Mesenchymal stem cell (in vitro differentiated cells and primary cell): ENCODE measurements at regions not wholly inside any gene's neighbourhood (a gene's known extent, or its start where the extent isn't known, plus 50 kb on each side); places are given as distances from the start of the nearest gene placed in this dataset.

ENCODE experiments used
- DNase-seq: peaks from one replicate; pipeline ENCODE4 v3.0.0-alpha.2; 2013
- H2AFZ ChIP-seq: one replicate; pipeline ENCODE4 v1.6.1; 2013; ENCODE audit warnings: low read depth, mild to moderate bottlenecking, control low read depth, inconsistent platforms, low read length, moderate library complexity
- H2AK5ac ChIP-seq: 2 replicates; pipeline ENCODE4 v1.6.1; 2013; ENCODE audit warnings: low read length, moderate library complexity, mild to moderate bottlenecking, inconsistent platforms; ENCODE audit not compliant: severe bottlenecking
- H2BK120ac ChIP-seq: one replicate; pipeline ENCODE4 v1.6.1; 2013; ENCODE audit warnings: low read depth, mild to moderate bottlenecking, inconsistent platforms, low read length, moderate library complexity
- H2BK12ac ChIP-seq, 2 experiments: one replicate each; pipeline ENCODE4 v1.6.1; 2013; ENCODE audit warnings: inconsistent platforms in 2 of 2, low read length in 2 of 2, mild to moderate bottlenecking in 2 of 2, moderate library complexity in 2 of 2, control low read depth in 1 of 2
- H2BK15ac ChIP-seq: one replicate; pipeline ENCODE4 v1.6.1; 2013; ENCODE audit warnings: mild to moderate bottlenecking, low read depth, inconsistent platforms; ENCODE audit not compliant: poor library complexity, severe bottlenecking
- H2BK5ac ChIP-seq: 2 replicates; pipeline ENCODE4 v1.6.1; 2013; ENCODE audit warnings: low read depth, mild to moderate bottlenecking, low read length, control low read depth, inconsistent platforms; ENCODE audit not compliant: poor library complexity, severe bottlenecking
- H3K14ac ChIP-seq, 2 experiments: one replicate each; pipeline ENCODE4 v1.6.1; 2013; ENCODE audit warnings: inconsistent platforms in 2 of 2, low read length in 2 of 2, control low read depth in 1 of 2, mild to moderate bottlenecking in 1 of 2, moderate library complexity in 1 of 2
- H3K18ac ChIP-seq, 2 experiments: one replicate each; pipeline ENCODE4 v1.6.1; 2013; ENCODE audit warnings: inconsistent platforms in 2 of 2, low read length in 2 of 2, control low read depth in 1 of 2, low read depth in 1 of 2, mild to moderate bottlenecking in 1 of 2
- H3K23ac ChIP-seq, 2 experiments: one replicate each; pipeline ENCODE4 v1.6.1; 2013; ENCODE audit warnings: inconsistent platforms in 2 of 2, low read length in 2 of 2, mild to moderate bottlenecking in 2 of 2, moderate library complexity in 2 of 2, control low read depth in 1 of 2
- H3K27ac ChIP-seq: 2 replicates; pipeline ENCODE4 v1.5.1; 2013; ENCODE audit warnings: mild to moderate bottlenecking, moderate library complexity, low read length, control low read depth, inconsistent platforms; ENCODE audit not compliant: poor library complexity, severe bottlenecking
- H3K27me3 ChIP-seq, 2 experiments: 2 replicates each; pipeline versions ENCODE4 v1.6.1 to v1.7.0; 2013; ENCODE audit warnings: low read length in 2 of 2, mild to moderate bottlenecking in 2 of 2, moderate library complexity in 2 of 2, control low read depth in 1 of 2, inconsistent platforms in 1 of 2; ENCODE audit not compliant: control insufficient read depth in 1 of 2, insufficient read depth in 1 of 2
- H3K36me3 ChIP-seq, 2 experiments: 2 replicates each; pipeline versions ENCODE4 v1.6.1 to v1.7.0; 2013; ENCODE audit warnings: low read length in 2 of 2, control low read depth in 1 of 2, inconsistent platforms in 1 of 2, low read depth in 1 of 2, mild to moderate bottlenecking in 1 of 2; ENCODE audit not compliant: insufficient read depth in 2 of 2, control insufficient read depth in 1 of 2
- H3K4ac ChIP-seq, 2 experiments: one replicate each; pipeline ENCODE4 v1.6.1; 2013; ENCODE audit warnings: inconsistent platforms in 2 of 2, low read length in 2 of 2, mild to moderate bottlenecking in 2 of 2, moderate library complexity in 2 of 2, control low read depth in 1 of 2, low read depth in 1 of 2
- H3K4me1 ChIP-seq: 2 replicates; pipeline ENCODE4 v1.6.1; 2013; ENCODE audit warnings: low read depth, low read length, control low read depth; ENCODE audit not compliant: control insufficient read depth, insufficient read depth
- H3K4me2 ChIP-seq: 2 replicates; pipeline ENCODE4 v1.6.1; 2013; ENCODE audit warnings: low read length, mild to moderate bottlenecking, inconsistent platforms; ENCODE audit not compliant: poor library complexity, severe bottlenecking
- H3K4me3 ChIP-seq, 2 experiments: 2 replicates each; pipeline versions ENCODE4 v1.5.1 to v1.7.0; 2013; ENCODE audit warnings: low read length in 2 of 2, mild to moderate bottlenecking in 2 of 2, control low read depth in 1 of 2, low read depth in 1 of 2; ENCODE audit not compliant: insufficient read depth in 1 of 2
- H3K79me1 ChIP-seq: replicated peaks from 2 replicates; pipeline ENCODE4 v1.6.1; 2013; ENCODE audit warnings: mild to moderate bottlenecking, control low read depth, low read length, inconsistent platforms; ENCODE audit not compliant: poor library complexity, severe bottlenecking
- H3K9ac ChIP-seq: 2 replicates; pipeline ENCODE4 v1.7.0; 2013; ENCODE audit warnings: mild to moderate bottlenecking, low read length, moderate library complexity
- H3K9me3 ChIP-seq: 2 replicates; pipeline ENCODE4 v1.7.0; 2013; ENCODE audit warnings: mild to moderate bottlenecking, low read length; ENCODE audit not compliant: control insufficient read depth
- H4K8ac ChIP-seq: one replicate; pipeline ENCODE4 v1.6.1; 2013; ENCODE audit warnings: inconsistent platforms, mild to moderate bottlenecking, low read length, moderate library complexity
- H4K91ac ChIP-seq: one replicate; pipeline ENCODE4 v1.6.1; 2013; ENCODE audit warnings: mild to moderate bottlenecking, low read length, inconsistent platforms
- WGBS: methylation state at CpG from one replicate; pipeline ENCODE4 v1.1.7; 2013; ENCODE audit warnings: mixed read lengths; 5-methylcytosine and 5-hydroxymethylcytosine counted together

- no peak overlapping the region for H2AFZ ChIP-seq
- no peak overlapping the region for H3K27ac ChIP-seq
- no peak overlapping the region for H2BK5ac ChIP-seq
- H2AK5ac ChIP-seq: no peak overlapping the region
- H3K27me3 ChIP-seq: peaks cover 52 to 84% of the 10 kb centered on the region in 2 experiments
- H2BK12ac ChIP-seq: no peak overlapping the region
- no peak overlapping the region for H3K4me2 ChIP-seq
- peaks cover 4% of the 10 kb centered on the region for H3K9me3 ChIP-seq
- H3K14ac ChIP-seq: no peak overlapping the region
- H3K18ac ChIP-seq: no peak overlapping the region
- DNase-seq: no peak
- no peak overlapping the region for H4K8ac ChIP-seq
- H4K91ac ChIP-seq: no peak overlapping the region
- no peaks in the 10 kb centered on the region for H3K36me3 ChIP-seq
- no peak overlapping the region for H2BK120ac ChIP-seq
- H3K79me1 ChIP-seq: no peaks in the 10 kb centered on the region
- H3K4me3 ChIP-seq: no peak overlapping the region
- no peak overlapping the region for H3K23ac ChIP-seq
- no peak overlapping the region for H2BK15ac ChIP-seq
- H3K9ac ChIP-seq: no peak overlapping the region
- WGBS: 87% methylated on average over 22 of the region's 23 CpGs
- H3K4ac ChIP-seq: no peak overlapping the region
- H3K4me1 ChIP-seq: no peaks in the 10 kb centered on the region
These were observed 55.4 kb upstream of the GATA5 start for GRCh38 chr20:62531046-62531838.

GRCh38 chr20:62532921-62533320 lies 57.1 kb upstream of the GATA5 start:
- H2AK5ac ChIP-seq: no peak overlapping the region
- WGBS: 90% methylated on average over 12 of the region's 12 CpGs

GRCh38 chr20:62533591-62534495 lies 58.0 kb upstream of the GATA5 start:
- no peak overlapping the region for H2BK120ac ChIP-seq
- peaks cover 48 to 84% of the 10 kb centered on the region in 2 experiments for H3K27me3 ChIP-seq
- H3K4me3 ChIP-seq: no peak overlapping the region
- no peaks in the 10 kb centered on the region for H3K36me3 ChIP-seq
- no peak overlapping the region for H2AK5ac ChIP-seq
- H3K4me1 ChIP-seq: peaks cover 10% of the 10 kb centered on the region
- no peak overlapping the region for H2BK15ac ChIP-seq
- WGBS: 69% methylated on average over 18 of the region's 19 CpGs
- no peak overlapping the region for H3K4me2 ChIP-seq
- no peak overlapping the region for H3K27ac ChIP-seq
- no peak overlapping the region for H2BK5ac ChIP-seq
- no peak overlapping the region for H2BK12ac ChIP-seq
- no peaks in the 10 kb centered on the region for H3K79me1 ChIP-seq
- H3K23ac ChIP-seq: no peak overlapping the region
- no peak for DNase-seq
- no peak overlapping the region for H3K4ac ChIP-seq
- H4K91ac ChIP-seq: no peak overlapping the region
- H3K9me3 ChIP-seq: no peaks in the 10 kb centered on the region
- H3K18ac ChIP-seq: no peak overlapping the region
- H3K14ac ChIP-seq: no peak overlapping the region
- no peak overlapping the region for H3K9ac ChIP-seq
- no peak overlapping the region for H4K8ac ChIP-seq
- H2AFZ ChIP-seq: no peak overlapping the region

More at GRCh38 chr20:62532921-62533320, 57.1 kb upstream of the GATA5 start:
- no peak overlapping the region for H2AFZ ChIP-seq
- no peak overlapping the region for H3K9ac ChIP-seq
- H2BK120ac ChIP-seq: no peak overlapping the region
- no peaks in the 10 kb centered on the region for H3K36me3 ChIP-seq
- no peak overlapping the region for H2BK5ac ChIP-seq
- no peak overlapping the region for H3K14ac ChIP-seq
- no peak overlapping the region for H2BK12ac ChIP-seq
- H3K23ac ChIP-seq: no peak overlapping the region
- H4K91ac ChIP-seq: no peak overlapping the region
- H3K4me2 ChIP-seq: no peak overlapping the region
- H3K4me1 ChIP-seq: peaks cover 10% of the 10 kb centered on the region
- DNase-seq: no peak
- no peak overlapping the region for H3K4me3 ChIP-seq
- peaks cover 52 to 79% of the 10 kb centered on the region in 2 experiments for H3K27me3 ChIP-seq
- H3K9me3 ChIP-seq: peaks cover 4% of the 10 kb centered on the region
- no peak overlapping the region for H3K4ac ChIP-seq
- H3K27ac ChIP-seq: no peak overlapping the region
- H3K79me1 ChIP-seq: no peaks in the 10 kb centered on the region
- no peak overlapping the region for H4K8ac ChIP-seq
- no peak overlapping the region for H3K18ac ChIP-seq
- no peak overlapping the region for H2BK15ac ChIP-seq
